C4-2B (cell line): ENCODE measurements at regions not wholly inside any gene's neighbourhood (a gene's known extent, or its start where the extent isn't known, plus 50 kb on each side); places are given as distances from the start of the nearest gene placed in this dataset.

Experiments used
- CTCF ChIP-seq: fragments of 450-650 bp; conservative IDR thresholded peaks from 2 replicates; pipeline ENCODE4 v1.5.1; 2017; ENCODE audit warnings: mild to moderate bottlenecking
- ZFX ChIP-seq: fragments of 450-650 bp; IDR thresholded peaks from 2 replicates; pipeline ENCODE4 v1.6.1; 2017

DNA sequence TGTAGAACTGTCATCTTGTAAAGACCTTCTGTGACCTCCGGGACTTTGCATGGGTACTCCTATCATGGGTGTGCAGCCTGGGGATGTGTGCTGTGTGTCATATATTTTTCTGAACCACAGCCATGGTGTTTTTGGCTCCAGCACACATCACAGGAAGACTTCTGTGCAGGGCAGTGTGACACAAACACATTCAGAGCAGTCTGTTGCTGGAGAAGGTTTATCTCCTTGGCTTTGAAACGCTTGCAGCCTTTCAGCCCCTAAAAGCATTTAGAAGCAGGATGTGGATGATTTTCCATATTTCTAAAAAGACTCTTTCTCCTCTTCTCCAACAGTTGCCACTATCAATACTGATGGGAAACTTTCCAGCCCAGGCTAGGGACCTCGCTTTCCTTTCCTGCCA is 221.6 kb upstream of the FOXA2 start:
- TF ChIP-seq CTCF (no peak), ZFX (no peak)
